ENCODE measurements at regions not wholly inside any gene's neighbourhood (a gene's known extent, or its start where the extent isn't known, plus 50 kb on each side); places are given as distances from the start of the nearest gene placed in this dataset.

- no peak overlapping the region for H3K27ac ChIP-seq (ENCODE audit: low read depth, low read length, poor library complexity, severe bottlenecking)
- ChIA-PET CTCF (ENCODE audit: unreplicated experiment) (no interaction called here), POLR2A (no interaction called here)
- no peak overlapping the region for H3K4me2 ChIP-seq (ENCODE audit: low read length)
- no peaks in the 10 kb centered on the region for H3K4me1 ChIP-seq (ENCODE audit: insufficient read depth, low read length, poor library complexity, severe bottlenecking)
- intact Hi-C loops (cut with micrococcal nuclease; ENCODE audit: unreplicated experiment) = no loop called here
- no TSS peak for BruUV-seq (replicated peaks)
- no peak overlapping the region for H2AFZ ChIP-seq (ENCODE audit: low read length)
- H3K79me2 ChIP-seq (ENCODE audit: insufficient read depth, low read depth, low read length) = no peaks in the 10 kb centered on the region
- no peaks in the 10 kb centered on the region for H4K20me1 ChIP-seq (ENCODE audit: insufficient read depth, low read length)
- H3K4me3 ChIP-seq (ENCODE audit: low read depth, low read length, poor library complexity, severe bottlenecking) = no peak overlapping the region
- H3K36me3 ChIP-seq (ENCODE audit: insufficient read depth, low read length) = no peaks in the 10 kb centered on the region
- H3K9me3 ChIP-seq (ENCODE audit: low read length) = no peaks in the 10 kb centered on the region
- DNase-seq (ENCODE audit: low spot score) = no peak
- TF ChIP-seq EZH2phosphoT487 (IDR thresholded peaks at IDR 0.05; ENCODE audit: borderline replicate concordance, low read depth, low read length) (no peak), CTCF (conservative IDR thresholded peaks at IDR 0.05; ENCODE audit: low read length) (no peak)
- no peaks in the 10 kb centered on the region for H3K9me2 ChIP-seq (ENCODE audit: insufficient read depth, low read length)
Measured at GRCh38 chr1:38547321-38547720, 312.3 kb downstream of the RRAGC start.

GRCh38 chr1:38546636-38547035, 312.9 kb downstream of the RRAGC start:
- CTCF ChIA-PET (ENCODE audit: unreplicated experiment) = no interaction called here

DNA sequence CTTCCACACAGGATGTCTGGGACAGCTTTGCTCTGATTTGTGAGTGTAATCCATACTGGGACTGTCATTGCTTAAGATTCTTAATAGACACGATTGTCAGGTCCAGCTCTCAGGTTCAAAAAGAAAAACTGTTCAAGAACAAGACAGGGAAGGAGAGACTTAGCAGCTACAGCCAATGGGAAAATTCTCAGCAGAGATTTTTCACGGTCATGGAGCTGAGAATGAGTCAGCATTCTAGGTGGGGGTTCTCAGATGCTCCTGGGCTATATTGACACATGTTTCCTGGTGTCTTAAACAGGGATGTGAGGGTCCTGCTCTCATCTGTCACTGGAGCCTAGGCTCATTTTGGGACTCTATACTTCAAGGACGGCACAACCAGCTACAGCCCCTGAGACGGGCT, 318.3 kb downstream of the RRAGC start:
- Histone ChIP-seq H3K36me3 (ENCODE audit: insufficient read depth, low read length) (no peaks in the 10 kb centered on the region), H3K9me3 (ENCODE audit: low read length) (no peaks in the 10 kb centered on the region), H3K4me2 (ENCODE audit: low read length) (no peak overlapping the region), H3K9me2 (ENCODE audit: insufficient read depth, low read length) (no peaks in the 10 kb centered on the region), H3K27ac (ENCODE audit: low read depth, low read length, poor library complexity, severe bottlenecking) (no peak overlapping the region), H2AFZ (ENCODE audit: low read length) (no peak overlapping the region), H4K20me1 (ENCODE audit: insufficient read depth, low read length) (no peaks in the 10 kb centered on the region), H3K4me3 (ENCODE audit: low read depth, low read length, poor library complexity, severe bottlenecking) (no peak overlapping the region), H3K79me2 (ENCODE audit: insufficient read depth, low read depth, low read length) (no peaks in the 10 kb centered on the region), H3K4me1 (ENCODE audit: insufficient read depth, low read length, poor library complexity, severe bottlenecking) (no peaks in the 10 kb centered on the region)
- POLR2A ChIA-PET = interaction anchor here (0.6 to 0.7 kb wide), 2 partner anchors 92 to 419 kb away, joined by 3 read pairs; no protein-coding TSS in a partner anchor
- no peak for DNase-seq (ENCODE audit: low spot score)
- no peak for TF ChIP-seq EZH2phosphoT487 (IDR thresholded peaks at IDR 0.05; ENCODE audit: borderline replicate concordance, low read depth, low read length)
- no peak for TF ChIP-seq CTCF (conservative IDR thresholded peaks at IDR 0.05; ENCODE audit: low read length)
- intact Hi-C loops (cut with micrococcal nuclease; ENCODE audit: unreplicated experiment) = no loop called here
- CTCF ChIA-PET (ENCODE audit: unreplicated experiment) = no interaction called here
- BruUV-seq (replicated peaks) = no TSS peak

More at GRCh38 chr1:38546636-38547035, 312.9 kb downstream of the RRAGC start:
- TF ChIP-seq EZH2phosphoT487 (IDR thresholded peaks at IDR 0.05; ENCODE audit: borderline replicate concordance, low read depth, low read length) = no peak
- no peak for TF ChIP-seq CTCF (conservative IDR thresholded peaks at IDR 0.05; ENCODE audit: low read length)
- no peak overlapping the region for H3K4me2 ChIP-seq (ENCODE audit: low read length)
- no peaks in the 10 kb centered on the region for H3K79me2 ChIP-seq (ENCODE audit: insufficient read depth, low read depth, low read length)
- no peaks in the 10 kb centered on the region for H3K4me1 ChIP-seq (ENCODE audit: insufficient read depth, low read length, poor library complexity, severe bottlenecking)
- no peak overlapping the region for H2AFZ ChIP-seq (ENCODE audit: low read length)
- no peak overlapping the region for H3K27ac ChIP-seq (ENCODE audit: low read depth, low read length, poor library complexity, severe bottlenecking)
- no peaks in the 10 kb centered on the region for H4K20me1 ChIP-seq (ENCODE audit: insufficient read depth, low read length)
- H3K9me2 ChIP-seq (ENCODE audit: insufficient read depth, low read length) = no peaks in the 10 kb centered on the region
- POLR2A ChIA-PET = no interaction called here
- no peaks in the 10 kb centered on the region for H3K9me3 ChIP-seq (ENCODE audit: low read length)
- intact Hi-C loops (cut with micrococcal nuclease; ENCODE audit: unreplicated experiment) = no loop called here
- H3K4me3 ChIP-seq (ENCODE audit: low read depth, low read length, poor library complexity, severe bottlenecking) = no peak overlapping the region
- no peaks in the 10 kb centered on the region for H3K36me3 ChIP-seq (ENCODE audit: insufficient read depth, low read length)
- no peak for DNase-seq (ENCODE audit: low spot score)
- no TSS peak for BruUV-seq (replicated peaks)
